ENCODE measurements at regions not wholly inside any gene's neighbourhood (a gene's known extent, or its start where the extent isn't known, plus 50 kb on each side); places are given as distances from the start of the nearest gene placed in this dataset.

- no peak overlapping the region for H3K4me3 ChIP-seq (ENCODE audit: low read depth, poor library complexity, severe bottlenecking)
- WGBS, 2 donors, result 77 to 82% methylated on average over 4 of the region's 4 CpGs
- intact Hi-C loops (cut with DNase I; ENCODE audit: low total_unique reads), result no loop called here
- TF ChIP-seq, protein P1, sequence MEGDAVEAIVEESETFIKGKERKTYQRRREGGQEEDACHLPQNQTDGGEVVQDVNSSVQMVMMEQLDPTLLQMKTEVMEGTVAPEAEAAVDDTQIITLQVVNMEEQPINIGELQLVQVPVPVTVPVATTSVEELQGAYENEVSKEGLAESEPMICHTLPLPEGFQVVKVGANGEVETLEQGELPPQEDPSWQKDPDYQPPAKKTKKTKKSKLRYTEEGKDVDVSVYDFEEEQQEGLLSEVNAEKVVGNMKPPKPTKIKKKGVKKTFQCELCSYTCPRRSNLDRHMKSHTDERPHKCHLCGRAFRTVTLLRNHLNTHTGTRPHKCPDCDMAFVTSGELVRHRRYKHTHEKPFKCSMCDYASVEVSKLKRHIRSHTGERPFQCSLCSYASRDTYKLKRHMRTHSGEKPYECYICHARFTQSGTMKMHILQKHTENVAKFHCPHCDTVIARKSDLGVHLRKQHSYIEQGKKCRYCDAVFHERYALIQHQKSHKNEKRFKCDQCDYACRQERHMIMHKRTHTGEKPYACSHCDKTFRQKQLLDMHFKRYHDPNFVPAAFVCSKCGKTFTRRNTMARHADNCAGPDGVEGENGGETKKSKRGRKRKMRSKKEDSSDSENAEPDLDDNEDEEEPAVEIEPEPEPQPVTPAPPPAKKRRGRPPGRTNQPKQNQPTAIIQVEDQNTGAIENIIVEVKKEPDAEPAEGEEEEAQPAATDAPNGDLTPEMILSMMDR (IDR thresholded peaks at IDR 0.05), result no peak
- no peak for TF ChIP-seq POLR2A (IDR thresholded peaks at IDR 0.05)
- DNase-seq (ENCODE audit: low spot score in 2 of 2), result no peak
Measured at GRCh38 chr4:181905708-181906107, 337.5 kb upstream of the TENM3 start.

GRCh38 chr4:181908168-181908567 lies 335.0 kb upstream of the TENM3 start:
- intact Hi-C loops (cut with DNase I; ENCODE audit: low total_unique reads), result no loop called here
- no peak overlapping the region for H3K4me3 ChIP-seq (ENCODE audit: low read depth, poor library complexity, severe bottlenecking)
- no peak for DNase-seq (ENCODE audit: low spot score in 2 of 2)
- 59 to 63% methylated on average over 1 of the region's 1 CpG for WGBS, 2 donors
- TF ChIP-seq POLR2A (IDR thresholded peaks at IDR 0.05), result no peak
- TF ChIP-seq, protein P1 (IDR thresholded peaks at IDR 0.05), result no peak

DNA sequence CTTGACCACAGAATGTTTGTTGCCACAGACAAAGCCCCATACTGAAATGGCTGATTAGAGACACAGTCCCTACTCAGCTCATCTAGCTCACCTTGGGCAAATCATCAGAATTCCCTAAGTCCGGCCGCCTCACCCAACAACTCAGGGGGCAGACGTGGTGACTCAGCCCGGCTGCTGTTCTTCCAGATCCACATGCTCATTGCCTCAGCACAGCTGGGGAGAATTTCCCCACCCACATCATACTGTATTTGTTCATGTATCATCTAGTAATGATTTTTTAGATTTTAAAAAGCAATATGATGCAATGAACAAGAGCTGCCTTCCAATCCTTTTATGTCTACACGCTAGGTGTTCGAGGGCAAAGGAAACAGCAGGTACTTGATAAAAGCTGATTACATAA lies 333.8 kb upstream of the TENM3 start:
- intact Hi-C loops (cut with DNase I; ENCODE audit: low total_unique reads), result no loop called here
- no peak for TF ChIP-seq POLR2A (IDR thresholded peaks at IDR 0.05)
- TF ChIP-seq, protein P1 (IDR thresholded peaks at IDR 0.05), result no peak
- H3K4me3 ChIP-seq (ENCODE audit: low read depth, poor library complexity, severe bottlenecking), result no peak overlapping the region
- WGBS, 2 donors, result 51 to 77% methylated on average over 6 of the region's 6 CpGs
- no peak for DNase-seq (ENCODE audit: low spot score in 2 of 2)

DNA sequence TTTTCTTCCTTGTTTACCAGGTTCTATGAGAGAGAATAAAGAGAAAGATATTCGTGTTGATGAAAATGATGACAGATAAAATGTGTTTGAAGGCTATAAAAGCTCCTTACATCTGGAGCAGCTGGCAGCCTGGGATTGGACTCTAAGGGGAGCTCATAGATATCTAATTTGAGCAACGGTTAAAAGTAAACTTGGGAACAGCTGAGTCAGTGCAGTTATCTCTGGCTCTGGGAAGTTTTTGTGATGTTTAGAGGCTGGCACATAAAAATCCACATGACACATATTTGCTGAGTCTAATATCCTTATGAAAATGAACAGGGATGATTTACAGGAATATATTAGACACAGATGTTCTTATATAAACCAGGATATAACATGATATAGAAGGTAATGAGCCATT lies 331.8 kb upstream of the TENM3 start:
- TF ChIP-seq POLR2A (IDR thresholded peaks at IDR 0.05), result no peak
- TF ChIP-seq, protein P1 (IDR thresholded peaks at IDR 0.05), result no peak
- 30 to 33% methylated on average over 2 of the region's 2 CpGs for WGBS, 2 donors
- no peak overlapping the region for H3K4me3 ChIP-seq (ENCODE audit: low read depth, poor library complexity, severe bottlenecking)
- DNase-seq (ENCODE audit: low spot score in 2 of 2), result no peak
- intact Hi-C loops (cut with DNase I; ENCODE audit: low total_unique reads), result no loop called here

- intact Hi-C loops (cut with DNase I; ENCODE audit: low total_unique reads), result no loop called here
- TF ChIP-seq, protein P1 (IDR thresholded peaks at IDR 0.05), result no peak
- no peak for TF ChIP-seq POLR2A (IDR thresholded peaks at IDR 0.05)
- WGBS, 2 donors, result 87 to 93% methylated on average over 4 of the region's 4 CpGs
- no peak for DNase-seq (ENCODE audit: low spot score in 2 of 2)
- no peak overlapping the region for H3K4me3 ChIP-seq (ENCODE audit: low read depth, poor library complexity, severe bottlenecking)
Measured at GRCh38 chr4:181933471-181933870, 309.7 kb upstream of the TENM3 start.

- TF ChIP-seq POLR2A (IDR thresholded peaks at IDR 0.05), result no peak
- TF ChIP-seq, protein P1 (IDR thresholded peaks at IDR 0.05), result no peak
- 68 to 75% methylated on average over 4 of the region's 4 CpGs for WGBS, 2 donors
- intact Hi-C loops (cut with DNase I; ENCODE audit: low total_unique reads), result no loop called here
- no peak overlapping the region for H3K4me3 ChIP-seq (ENCODE audit: low read depth, poor library complexity, severe bottlenecking)
- DNase-seq (ENCODE audit: low spot score in 2 of 2), result no peak
Measured at GRCh38 chr4:181938631-181939030, 304.6 kb upstream of the TENM3 start.
